Stimulated activated CD4-positive, alpha-beta T cell treated with anti-CD3 and anti-CD28 coated beads, Interleukin-4, amount 100 ng/mL, for 48 hours (primary cell): ENCODE measurements at regions not wholly inside any gene's neighbourhood (a gene's known extent, or its start where the extent isn't known, plus 50 kb on each side); places are given as distances from the start of the nearest gene placed in this dataset.
"Not testable (repeated sequence)": the region's sequence is repeated elsewhere in the genome, so short reads cannot be mapped to it uniquely, and the experiment has no call there.

Source experiments
- DNase-seq, 2 donors: peaks; one replicate each; pipeline ENCODE4 v3.0.0-alpha.2; 2020; ENCODE audit warnings: low read depth in 2 of 2

DNA sequence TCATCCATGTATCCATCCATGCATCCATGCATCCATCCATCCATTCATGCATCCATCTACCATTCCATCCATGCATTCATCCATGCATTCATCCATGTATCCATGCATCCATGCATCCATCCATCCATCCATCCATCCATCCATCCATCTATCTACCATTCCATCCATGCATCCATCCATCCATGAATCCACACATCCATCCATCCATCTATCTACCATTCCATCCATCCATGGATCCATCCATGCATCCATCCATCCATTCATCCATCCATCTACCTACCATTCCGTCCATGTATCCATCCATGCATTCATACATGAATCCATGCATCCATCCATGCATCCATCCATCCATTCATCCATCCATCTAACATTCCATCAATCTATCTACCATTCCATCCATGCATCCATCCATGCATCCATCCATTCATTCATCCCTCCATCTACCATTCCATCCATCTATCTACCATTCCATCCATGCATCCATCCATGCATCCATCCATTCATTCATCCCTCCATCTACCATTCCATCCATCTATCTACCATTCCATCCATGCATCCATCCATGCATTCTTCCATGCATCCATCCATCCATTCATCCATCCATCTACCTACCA, 257.2 kb downstream of the CRLF2 start:
- not testable (repeated sequence) for DNase-seq

DNA sequence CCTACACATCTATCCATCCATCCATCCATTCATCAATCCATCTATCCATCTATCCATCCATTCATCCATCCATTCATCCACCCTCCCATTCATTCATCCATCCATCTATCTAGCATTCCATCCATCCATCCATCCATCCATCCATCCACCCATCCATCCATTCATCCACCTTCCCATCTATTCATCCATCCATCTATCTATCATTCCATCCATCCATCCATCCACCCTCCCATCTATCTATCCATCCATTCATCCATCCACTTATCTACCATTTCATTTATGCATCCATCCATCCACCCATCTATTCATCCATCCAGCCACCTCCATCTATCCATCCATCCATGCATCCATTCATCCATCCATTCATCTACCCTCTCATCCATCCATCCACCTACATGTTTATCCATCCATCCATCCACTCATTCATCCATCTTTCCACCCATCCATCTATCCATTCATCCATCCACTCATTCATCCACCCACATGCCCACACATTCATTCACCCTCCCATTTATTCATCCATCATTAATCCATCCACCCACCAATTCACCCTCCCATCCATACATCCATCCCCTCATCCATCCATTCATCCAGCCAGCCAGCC, 258.5 kb downstream of the CRLF2 start:
- DNase-seq, result no peak

DNA sequence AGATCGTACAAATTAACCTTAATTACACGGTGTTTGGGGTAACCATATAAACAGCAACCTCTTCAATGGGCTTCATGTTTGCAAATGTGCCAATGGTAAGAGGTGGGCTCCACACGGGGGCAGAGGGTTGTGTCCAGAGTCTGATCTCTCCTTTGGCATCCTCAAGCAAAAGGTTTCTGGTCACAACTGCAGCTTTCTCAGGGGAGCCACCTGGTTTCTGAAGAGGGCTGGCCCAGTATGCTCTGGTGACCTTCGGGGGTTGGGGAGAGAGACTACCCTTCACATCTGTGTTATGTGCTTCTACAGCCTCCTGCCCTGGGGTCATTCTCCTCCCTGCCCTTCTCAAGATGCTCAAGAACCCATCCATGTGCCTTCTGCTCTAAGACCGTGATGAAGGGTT, 259.6 kb downstream of the CRLF2 start:
- DNase-seq, result no peak

DNA sequence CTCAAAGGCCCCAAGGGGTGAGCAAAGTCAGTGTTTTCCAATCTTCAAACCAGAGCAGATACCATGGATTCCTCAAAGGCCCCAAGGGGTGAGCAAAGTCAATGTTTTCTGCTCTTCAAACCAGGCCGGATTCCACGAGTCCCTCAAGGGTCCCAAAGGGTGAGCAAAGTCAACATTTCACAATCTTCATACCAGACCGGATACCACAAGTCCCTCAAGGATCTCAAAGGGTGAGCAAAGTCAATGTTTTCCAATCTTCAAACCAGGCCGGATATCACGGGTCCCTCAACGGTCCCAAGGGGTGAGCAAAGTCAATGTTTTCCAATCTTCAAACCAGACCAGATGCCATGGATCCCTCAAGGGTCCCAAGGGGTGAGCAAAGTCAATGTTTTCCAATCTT, 265.2 kb downstream of the CRLF2 start:
- DNase-seq, result not testable (repeated sequence)

DNA sequence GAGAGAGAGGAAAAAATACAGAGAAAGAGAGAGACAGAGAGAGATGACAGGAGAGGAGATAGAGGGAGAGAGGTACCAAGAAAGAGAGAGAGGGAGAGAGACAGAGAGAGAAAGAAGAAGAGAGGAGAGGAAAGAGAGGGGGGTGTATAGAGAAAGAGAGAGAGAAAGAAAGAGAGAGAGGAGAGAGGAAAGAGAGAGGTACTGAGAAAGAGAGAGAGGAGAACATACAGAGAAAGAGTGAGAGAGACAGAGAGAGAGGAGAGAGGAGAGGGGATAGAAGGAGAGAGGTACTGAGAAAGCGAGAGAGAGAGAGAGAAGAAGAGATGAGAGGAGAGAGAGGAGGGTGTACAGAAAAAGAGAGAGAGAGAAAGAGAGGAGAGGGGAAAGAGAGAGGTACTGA, 269.4 kb downstream of the CRLF2 start:
- no peak for DNase-seq

DNA sequence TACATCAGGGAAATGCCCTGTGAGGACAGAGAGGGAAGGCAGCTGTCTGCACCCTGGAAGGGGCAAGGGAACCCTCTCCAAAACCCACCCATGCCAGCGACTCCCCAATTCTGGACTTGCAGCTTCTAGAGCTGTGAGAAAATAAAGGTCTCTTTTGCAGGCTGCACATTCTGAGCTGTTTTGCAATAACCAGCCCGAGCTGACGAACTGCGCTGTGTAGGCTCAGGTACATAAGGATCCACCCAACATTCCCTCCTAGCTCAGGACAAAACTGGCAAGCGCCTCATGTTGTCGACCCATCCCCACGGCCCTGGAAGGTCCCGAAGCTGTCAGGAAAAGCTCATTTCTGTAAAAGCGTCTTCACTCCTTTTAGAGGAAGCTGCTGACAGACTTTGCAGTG, 271.8 kb downstream of the CRLF2 start:
- DNase-seq, result no peak

DNA sequence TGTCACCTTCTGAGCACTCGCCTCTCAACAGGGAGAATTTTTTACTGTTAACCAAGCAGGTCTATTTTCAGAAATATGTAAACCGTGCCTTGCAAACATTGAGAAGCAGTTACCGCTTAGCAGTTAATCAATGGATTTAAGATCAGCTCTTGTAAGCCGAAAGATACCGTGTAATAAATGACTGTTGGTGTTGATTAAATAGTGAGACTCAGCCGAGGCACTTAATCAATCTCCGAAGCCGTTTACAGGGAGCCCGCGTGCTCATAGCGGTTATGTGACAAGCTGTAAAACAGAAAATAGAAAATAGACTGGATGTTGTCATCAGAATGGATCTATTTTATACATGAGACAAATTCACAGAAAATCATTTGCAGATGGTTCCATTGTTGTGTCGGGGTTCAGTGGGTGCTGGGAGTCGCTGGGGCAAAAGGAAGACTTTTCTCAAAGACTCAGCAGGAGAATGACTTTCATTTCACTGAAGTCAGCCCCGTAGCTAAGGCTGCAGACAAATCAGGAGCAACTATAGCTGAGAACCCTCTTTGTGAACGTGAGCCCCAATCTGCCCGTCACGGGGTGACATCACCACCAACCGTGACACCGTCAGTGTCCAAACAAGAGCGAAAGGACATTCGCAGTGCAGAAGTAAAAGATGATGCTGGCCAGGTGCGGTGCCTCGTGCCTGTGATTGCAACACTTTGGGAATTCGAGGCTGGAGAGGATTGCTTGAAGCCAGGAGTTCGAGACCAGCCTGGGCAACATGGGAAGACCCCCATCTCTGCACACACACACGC, 275.3 kb downstream of the CRLF2 start:
- DNase-seq, result no peak

DNA sequence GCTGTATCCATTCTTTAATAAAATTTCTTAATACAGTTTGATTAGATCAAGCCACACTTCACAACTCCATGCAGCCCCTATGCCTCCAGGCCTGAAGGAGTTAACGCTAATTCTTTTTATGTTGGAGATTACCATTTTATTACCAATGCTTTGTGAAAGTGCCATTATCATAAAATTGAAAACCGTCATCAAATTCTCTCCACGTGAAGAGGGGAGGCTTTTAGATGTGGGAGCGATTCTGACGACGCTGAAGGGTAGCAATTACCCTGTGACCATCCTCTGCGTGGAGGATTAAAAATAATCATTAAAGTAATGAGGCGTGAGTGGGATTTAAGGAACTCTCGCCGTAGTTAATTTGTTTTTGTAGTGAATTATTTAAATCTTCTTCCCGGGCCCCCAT, 278.8 kb downstream of the CRLF2 start:
- no peak for DNase-seq

DNA sequence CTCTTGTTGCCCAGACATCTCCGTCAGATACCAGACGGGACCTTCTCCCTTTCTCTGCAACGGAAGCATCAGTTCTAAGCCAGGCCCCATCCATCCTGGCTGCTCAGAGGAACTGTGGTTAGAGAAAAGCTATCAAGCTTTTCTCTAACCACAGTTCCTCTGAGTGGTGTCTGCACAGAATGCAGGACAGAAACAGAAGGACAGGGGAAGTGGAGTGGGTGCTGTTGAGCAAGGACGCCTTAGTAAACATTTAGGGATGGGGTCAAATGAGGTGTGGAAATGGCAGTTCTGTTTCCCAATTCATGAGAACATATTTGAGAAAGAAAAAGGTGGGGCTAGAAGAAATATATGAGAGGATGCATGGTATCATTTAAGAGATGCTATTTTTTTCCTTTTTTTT, 283.8 kb downstream of the CRLF2 start:
- DNase-seq, result no peak

DNA sequence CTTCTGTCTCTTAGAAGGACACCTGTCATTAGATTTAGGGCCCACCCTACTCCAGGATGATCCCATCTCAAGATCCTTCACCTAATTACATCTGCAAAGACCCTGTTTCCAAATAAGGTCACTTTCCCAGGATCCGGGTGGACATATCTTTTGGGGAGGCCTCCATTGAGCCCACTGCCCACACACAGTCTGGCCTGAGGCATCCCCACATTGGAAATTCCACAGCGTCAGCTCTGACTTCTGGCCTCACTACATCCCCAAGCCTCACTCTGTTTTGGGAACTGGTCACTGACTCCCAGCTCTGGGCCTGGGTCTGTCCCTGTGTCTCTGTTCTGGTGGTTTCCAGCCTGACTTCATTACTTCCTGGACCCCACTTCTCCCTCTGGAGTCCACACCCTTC, 285.5 kb downstream of the CRLF2 start:
- no peak for DNase-seq

DNA sequence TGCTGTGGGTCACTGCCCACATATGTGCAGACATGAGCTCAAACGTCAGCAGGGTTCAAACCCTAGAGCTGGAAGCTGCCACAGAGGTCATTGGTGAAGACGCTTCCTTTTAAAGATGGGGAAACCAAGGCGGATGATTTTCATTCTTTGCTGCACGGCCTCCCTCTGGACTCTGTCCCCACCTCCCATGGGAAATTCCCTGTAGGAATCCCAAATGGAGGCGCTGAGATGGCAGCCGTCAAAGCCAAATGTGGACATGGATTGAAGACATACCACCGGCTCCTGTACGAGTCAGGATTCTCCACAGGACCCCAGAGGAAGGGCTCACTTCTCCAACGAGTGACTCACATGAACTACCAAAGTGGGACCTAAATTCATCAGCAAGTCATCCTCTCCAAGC, 286.4 kb downstream of the CRLF2 start:
- DNase-seq, result no peak

DNA sequence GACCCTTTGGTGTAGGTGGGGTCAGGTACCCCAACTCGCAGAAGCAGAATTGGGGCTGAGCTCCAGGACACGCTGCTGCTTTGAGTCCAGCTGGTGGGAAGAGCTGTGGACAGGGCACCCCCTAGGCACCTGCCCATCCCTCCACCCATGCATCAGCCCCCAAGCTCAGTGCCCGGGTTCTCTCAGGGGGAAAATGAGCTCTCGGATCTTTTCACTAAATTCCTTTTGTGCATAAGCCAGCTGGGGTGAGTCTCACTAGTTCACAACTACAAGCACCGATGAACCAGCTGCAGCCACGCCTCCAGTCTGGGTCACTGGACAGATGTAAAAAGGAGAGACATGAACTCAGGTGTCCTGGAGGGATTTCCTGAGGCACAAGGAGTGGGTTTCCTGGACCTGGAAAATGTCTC, 286.8 kb downstream of the CRLF2 start:
- no peak for DNase-seq

DNA sequence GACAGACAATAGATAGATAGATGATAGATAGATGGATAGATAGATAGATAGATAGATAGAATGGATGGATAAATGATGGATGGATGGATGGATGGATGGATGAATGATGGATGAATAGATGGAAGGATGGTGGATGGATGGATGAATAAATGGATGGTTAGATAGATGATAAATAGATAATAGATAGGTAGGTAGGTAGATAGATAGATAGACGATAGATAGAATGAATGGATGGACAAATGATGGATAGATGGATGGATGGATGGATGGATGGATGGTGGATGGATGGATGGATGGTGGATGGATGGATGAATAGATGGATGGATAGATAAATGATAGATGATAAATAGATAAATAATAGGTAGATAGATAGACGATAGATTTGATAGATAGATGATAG, 287.4 kb downstream of the CRLF2 start:
- DNase-seq, result no peak

DNA sequence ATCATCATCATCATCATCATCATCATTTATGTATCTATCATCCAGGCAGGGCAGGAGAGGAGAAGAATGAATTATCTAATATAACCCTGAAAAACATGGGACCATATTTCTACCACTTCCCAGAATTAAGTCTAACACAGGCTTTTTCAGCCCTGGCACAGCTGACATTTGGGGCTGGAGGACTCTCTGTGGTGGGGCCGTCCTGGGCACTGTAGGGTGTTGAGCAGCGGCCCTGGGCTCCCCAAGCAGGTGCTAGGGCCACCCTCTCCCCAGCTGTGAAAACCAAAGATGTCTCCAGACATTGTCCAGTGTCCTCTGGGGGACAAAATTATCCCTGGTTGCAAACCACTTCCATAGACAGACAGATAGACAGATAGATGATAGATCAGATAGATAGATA, 288.4 kb downstream of the CRLF2 start:
- DNase-seq, result no peak

DNA sequence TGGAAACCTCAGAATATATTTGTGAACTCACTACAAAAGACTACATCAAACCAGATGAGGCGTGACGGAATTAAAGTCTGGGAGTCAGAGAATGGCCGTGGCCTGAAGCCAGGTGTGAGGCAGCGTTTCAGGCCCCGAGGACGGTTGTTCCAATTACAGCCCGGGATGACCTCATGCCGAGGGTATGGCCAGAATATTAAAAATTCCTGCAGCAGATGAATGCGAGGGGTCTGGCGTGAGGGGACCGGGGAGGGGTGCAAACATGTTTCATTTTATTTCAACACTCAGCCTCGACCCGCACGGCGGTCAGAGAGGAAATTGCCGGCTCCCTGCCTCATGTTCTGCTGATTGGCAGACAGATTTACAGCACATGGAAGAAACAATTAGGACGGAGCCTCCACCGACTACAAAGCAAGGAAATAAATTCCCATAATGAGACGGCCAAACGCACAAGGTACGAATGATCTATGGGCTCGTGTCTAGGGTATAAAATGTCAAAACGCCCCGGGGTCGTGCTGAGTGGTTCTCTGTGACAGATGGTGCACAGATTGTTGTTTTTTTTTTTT, 289.7 kb downstream of the SHOX start:
- DNase-seq, result no peak

DNA sequence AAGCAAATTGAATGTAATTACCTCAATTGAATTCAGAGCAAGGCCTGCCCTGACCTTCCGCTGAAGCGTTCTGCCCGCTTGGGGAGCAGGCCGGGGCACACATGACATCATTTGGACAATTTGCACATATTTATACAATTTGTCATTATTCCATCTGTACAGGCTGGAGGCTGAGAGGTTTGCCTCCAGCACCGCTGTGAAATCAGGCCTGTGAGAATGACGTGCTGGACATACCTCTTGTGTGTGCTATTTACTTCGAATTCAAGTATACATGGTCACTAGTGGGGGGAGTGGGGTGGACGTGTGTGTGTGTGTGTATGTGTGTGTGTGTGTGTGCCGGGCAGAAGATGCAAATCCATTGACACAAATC, 285.6 kb downstream of the SHOX start:
- DNase-seq, result no peak

DNA sequence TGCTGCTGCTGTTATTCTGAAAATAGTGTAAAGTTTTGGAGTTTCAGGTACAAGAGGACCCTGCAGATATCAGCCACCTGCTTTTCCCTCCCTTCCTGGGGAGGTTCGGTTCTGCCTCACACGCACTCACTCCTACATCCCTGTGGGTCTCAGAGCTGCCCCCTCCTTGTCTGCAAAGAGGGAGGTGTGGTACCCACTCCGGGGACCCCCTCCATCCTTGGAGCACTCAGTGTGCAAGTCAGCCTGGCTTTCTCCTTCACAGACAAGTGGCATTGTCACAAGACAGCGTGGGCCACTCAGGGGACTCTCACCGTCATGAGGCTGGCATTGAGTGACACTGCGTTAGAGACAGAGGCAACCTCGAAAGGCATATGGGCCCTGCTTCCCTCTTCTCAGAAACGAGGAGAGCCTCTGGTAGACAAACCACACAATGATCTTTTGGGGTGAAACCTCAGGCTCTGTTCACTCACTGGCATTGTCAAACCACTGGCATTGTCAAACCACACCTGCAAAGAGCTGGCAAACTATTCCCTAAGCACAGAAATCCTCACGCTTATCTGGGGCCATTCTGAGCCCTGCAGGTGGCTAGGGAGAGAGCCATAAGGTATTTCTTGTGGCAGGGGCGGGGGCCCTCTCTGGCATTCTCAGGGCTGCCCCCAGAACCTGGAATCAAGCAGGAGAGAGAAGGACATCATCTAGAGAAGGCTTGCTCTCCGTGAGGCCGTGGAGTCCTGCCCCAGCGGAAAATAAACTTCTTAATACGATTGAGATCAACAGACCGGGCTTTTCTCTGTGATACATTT, 285.0 kb downstream of the SHOX start:
- no peak for DNase-seq

DNA sequence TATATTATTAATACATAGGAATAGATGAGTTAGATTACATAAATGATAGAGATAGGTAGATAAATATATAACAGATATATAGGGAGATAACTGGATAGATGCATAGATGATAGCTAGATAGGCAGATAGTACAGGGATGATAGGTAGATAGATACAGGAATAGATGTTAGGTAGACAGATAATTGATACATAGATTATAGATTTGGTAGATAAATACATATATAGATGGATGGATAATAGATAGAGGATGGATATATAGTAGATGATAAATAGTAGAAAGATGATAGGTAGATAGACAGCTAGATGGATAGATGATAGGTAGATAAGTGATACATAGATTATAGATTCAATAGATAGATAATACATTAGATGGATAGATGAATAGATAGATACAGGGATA, 283.6 kb downstream of the SHOX start:
- DNase-seq, result no peak

DNA sequence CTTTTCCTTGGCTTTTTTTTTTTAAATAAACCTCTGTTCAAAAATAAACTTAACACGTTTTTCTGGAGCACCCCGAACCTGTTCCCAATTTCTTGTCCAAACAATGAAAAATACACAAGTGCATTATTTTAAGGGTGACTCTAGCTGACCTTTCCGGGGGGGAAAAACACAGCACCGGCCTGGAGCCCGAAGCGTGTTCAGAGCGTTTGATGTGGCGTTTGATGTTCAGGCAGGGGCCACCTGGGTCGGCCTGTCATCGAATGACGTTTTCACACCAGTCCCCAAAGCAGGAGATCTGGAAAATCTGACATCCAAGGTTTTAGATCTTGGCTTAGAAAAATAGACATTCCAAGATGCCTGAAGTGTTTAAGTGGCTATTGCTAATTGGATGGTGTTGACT, 282.1 kb downstream of the SHOX start:
- DNase-seq, result no peak

DNA sequence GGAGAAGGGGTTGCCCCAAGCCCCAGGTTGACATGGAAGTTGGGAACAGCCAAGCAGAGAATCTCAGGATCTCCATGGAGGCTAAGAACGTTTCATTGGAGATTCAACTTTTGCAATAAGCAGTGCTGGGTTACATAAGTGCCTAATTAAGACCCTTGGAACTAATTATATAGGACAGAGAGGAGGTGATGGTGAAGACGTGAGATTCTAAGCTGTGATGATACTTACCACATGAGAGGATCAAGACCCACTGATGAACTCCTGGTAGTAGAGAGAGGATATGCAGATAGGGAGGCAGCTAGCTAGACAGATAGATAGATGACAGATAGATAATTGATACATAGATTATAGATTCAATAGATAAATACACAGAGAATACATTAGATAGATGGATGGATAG, 278.5 kb downstream of the SHOX start:
- not testable (repeated sequence) for DNase-seq

DNA sequence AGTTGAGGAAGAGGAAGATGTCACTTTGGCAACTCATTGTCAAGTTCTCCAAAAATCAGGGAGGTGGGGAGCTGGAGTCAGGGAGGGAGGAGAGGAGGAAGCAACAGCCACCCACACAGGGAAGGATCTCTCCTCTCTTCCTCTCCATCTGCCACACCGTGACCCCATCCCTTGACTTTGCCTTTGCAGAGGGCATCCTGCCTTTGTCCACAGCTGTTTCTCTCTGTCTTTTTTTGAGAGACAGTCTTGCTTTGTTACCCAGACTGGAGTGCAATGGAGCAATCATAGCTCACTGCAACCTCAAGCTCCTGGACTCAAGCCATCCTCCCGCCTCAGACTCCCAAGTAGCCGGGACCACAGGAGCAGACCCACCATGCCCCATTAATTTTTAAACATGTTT, 276.0 kb downstream of the SHOX start:
- DNase-seq, result no peak

DNA sequence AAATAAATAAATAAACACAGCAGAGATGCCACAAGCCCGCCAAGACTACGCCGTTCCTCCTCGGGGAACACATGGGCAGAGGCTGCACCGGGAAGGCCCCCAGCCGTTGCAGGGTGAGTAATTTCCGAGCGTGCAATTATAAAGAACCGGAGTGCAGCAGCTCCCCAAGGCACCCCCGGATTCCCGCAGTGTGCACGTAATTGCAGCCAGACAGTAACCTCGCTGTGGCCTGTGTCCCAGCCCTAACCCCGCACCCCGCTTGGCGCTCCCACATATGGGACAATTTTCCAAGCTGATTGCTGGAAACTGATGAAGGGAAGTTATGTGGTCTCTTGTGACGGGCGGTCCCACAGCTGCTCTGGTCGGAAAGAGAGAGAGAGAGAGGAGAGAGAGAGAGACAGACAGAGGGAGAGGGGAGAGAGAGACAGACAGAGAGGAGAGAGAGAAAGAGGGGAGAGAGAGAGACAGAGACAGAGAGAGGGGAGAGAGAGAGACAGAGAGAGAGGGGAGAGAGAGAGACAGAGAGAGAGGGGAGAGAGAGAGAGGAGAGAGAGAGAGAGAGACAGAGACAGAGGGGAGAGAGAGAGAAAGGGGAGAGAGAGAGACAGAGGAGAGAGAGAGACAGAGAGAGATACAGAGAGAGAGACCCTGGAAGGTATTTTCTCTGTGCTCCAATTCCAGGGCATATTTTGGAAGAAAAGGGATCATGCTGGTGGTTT, 275.4 kb downstream of the SHOX start:
- DNase-seq, result no peak
